ENCODE measurements at regions not wholly inside any gene's neighbourhood (a gene's known extent, or its start where the extent isn't known, plus 50 kb on each side); places are given as distances from the start of the nearest gene placed in this dataset.

GRCh38 chr11:32005786-32006416 is 85.0 kb upstream of the RCN1 start:
- TF ChIP-seq CTCF (conservative IDR thresholded peaks at IDR 0.05; ENCODE audit: low read length): no peak
- no peak for TF ChIP-seq EZH2phosphoT487 (IDR thresholded peaks at IDR 0.05; ENCODE audit: borderline replicate concordance)

Measured in Loucy (cell line).